ENCODE measurements at regions not wholly inside any gene's neighbourhood (a gene's known extent, or its start where the extent isn't known, plus 50 kb on each side); places are given as distances from the start of the nearest gene placed in this dataset.

DNA sequence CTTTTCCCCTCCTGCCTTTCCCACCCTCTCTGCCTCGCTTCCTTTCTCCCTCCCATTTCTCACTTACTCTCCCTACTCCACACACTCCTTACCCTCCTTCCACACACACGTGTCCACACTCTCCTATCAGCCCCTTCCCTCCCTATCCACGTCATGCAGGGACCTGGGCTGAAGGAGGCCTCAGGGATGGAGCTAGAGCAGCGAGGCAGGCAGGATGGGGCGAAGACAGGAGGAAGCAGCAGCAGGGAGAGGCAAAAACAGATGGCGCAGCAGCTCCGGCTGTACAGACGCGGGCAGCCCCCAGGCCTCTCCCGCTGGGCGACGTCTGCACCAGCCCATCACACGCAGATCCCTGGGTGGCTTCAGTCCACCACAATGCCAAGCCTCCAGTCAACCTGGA lies 97.9 kb downstream of the SPATA19 start:
- no peak overlapping the region for H3K56ac ChIP-seq (ENCODE audit: insufficient read length, low read depth, low read length)
- TF ChIP-seq, protein P1, sequence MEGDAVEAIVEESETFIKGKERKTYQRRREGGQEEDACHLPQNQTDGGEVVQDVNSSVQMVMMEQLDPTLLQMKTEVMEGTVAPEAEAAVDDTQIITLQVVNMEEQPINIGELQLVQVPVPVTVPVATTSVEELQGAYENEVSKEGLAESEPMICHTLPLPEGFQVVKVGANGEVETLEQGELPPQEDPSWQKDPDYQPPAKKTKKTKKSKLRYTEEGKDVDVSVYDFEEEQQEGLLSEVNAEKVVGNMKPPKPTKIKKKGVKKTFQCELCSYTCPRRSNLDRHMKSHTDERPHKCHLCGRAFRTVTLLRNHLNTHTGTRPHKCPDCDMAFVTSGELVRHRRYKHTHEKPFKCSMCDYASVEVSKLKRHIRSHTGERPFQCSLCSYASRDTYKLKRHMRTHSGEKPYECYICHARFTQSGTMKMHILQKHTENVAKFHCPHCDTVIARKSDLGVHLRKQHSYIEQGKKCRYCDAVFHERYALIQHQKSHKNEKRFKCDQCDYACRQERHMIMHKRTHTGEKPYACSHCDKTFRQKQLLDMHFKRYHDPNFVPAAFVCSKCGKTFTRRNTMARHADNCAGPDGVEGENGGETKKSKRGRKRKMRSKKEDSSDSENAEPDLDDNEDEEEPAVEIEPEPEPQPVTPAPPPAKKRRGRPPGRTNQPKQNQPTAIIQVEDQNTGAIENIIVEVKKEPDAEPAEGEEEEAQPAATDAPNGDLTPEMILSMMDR (conservative IDR thresholded peaks at IDR 0.05): no peak
- peak overlapping the region; percentile 80 for H3K18ac ChIP-seq (ENCODE audit: insufficient read length, low read depth, low read length)
- no peak overlapping the region for H3K4me2 ChIP-seq (ENCODE audit: insufficient read depth, insufficient read length, low read length)
- H4K91ac ChIP-seq (ENCODE audit: insufficient read length, low read depth, low read length): no peak overlapping the region
- no peak overlapping the region for H2BK12ac ChIP-seq (ENCODE audit: insufficient read length, low read depth, low read length)
- no peak overlapping the region for H3T11ph ChIP-seq (ENCODE audit: low read length)
- DNase-seq: no peak
- no peak overlapping the region for H2BK120ac ChIP-seq (ENCODE audit: low read depth, low read length, poor library complexity, severe bottlenecking)
- H3K79me1 ChIP-seq (ENCODE audit: insufficient read depth, low read depth, low read length, poor library complexity, severe bottlenecking): no peaks in the 10 kb centered on the region
- no peak overlapping the region for H3K4ac ChIP-seq (ENCODE audit: low read depth, low read length)
- no peak overlapping the region for H3K9ac ChIP-seq (ENCODE audit: extremely low read depth, insufficient read length, low read length)
- H3K79me2 ChIP-seq (ENCODE audit: insufficient read depth, low read length): no peaks in the 10 kb centered on the region
- Mint-ChIP-seq H3K4me1 (peaks cover 23 to 33% of the 10 kb centered on the region in 2 experiments), H3K4me3 (no peak overlapping the region), H3K27ac (peak overlapping the region in 1 of 3 experiments; percentile 74; a peak in 2 of 7 replicates), H3K27me3 (ENCODE audit: low read depth) (peaks cover 9% of the 10 kb centered on the region), H3K9me3 (peaks cover 3 to 8% of the 10 kb centered on the region in 2 experiments; a peak in 4 of 5 replicates), H3K36me3 (ENCODE audit: insufficient read depth in 1 of 3, low read depth in 3 of 3) (peaks cover 0 to 4% (median 0%) of the 10 kb centered on the region in 3 experiments; a peak in 4 of 7 replicates)
- H3K27me3 ChIP-seq (ENCODE audit: insufficient read depth, low read length): no peaks in the 10 kb centered on the region
- H2AK5ac ChIP-seq (ENCODE audit: insufficient read length, low read length): no peak overlapping the region
- H3K4me1 ChIP-seq (ENCODE audit: insufficient read depth, low read length): 0 out of 2 replicates have a peak, but pooled peaks cover 5% of the 10 kb centered on the region
- no peak overlapping the region; the same call in 1 of the 2 replicates for H2BK15ac ChIP-seq (ENCODE audit: low read depth, low read length)
- no peak overlapping the region for H2BK5ac ChIP-seq (ENCODE audit: insufficient read length, low read length)
- no peaks in the 10 kb centered on the region for H3K9me3 ChIP-seq (ENCODE audit: control insufficient read depth, low read depth, low read length)
- no peak overlapping the region for H2BK20ac ChIP-seq (ENCODE audit: low read depth, low read length, poor library complexity, severe bottlenecking)
- H3K14ac ChIP-seq (ENCODE audit: insufficient read depth, low read length): peak overlapping the region; percentile 87
- H3K23me2 ChIP-seq (ENCODE audit: insufficient read length, low read depth, low read length, poor library complexity, severe bottlenecking): no peaks in the 10 kb centered on the region
- H4K5ac ChIP-seq (ENCODE audit: insufficient read length, low read depth, low read length): peak overlapping the region; percentile 68
- H3K23ac ChIP-seq (ENCODE audit: insufficient read length, low read depth, low read length): no peak overlapping the region
- no peak overlapping the region for H2AFZ ChIP-seq (ENCODE audit: low read length)
- no peak overlapping the region for H3K27ac ChIP-seq (ENCODE audit: insufficient read length, low read depth, low read length)
- no peak overlapping the region for H4K8ac ChIP-seq (replicated peaks; ENCODE audit: insufficient read length, low read depth, low read length)
- WGBS (ENCODE audit: extremely low coverage, insufficient read length, low lambda C conversion rate): 100% methylated on average over 2 of the region's 13 CpGs
- H4K20me1 ChIP-seq (ENCODE audit: control insufficient read depth, insufficient read depth, insufficient read length): no peaks in the 10 kb centered on the region

All from H9 (cell line).